Endodermal cell (in vitro differentiated cells): ENCODE measurements at regions not wholly inside any gene's neighbourhood (a gene's known extent, or its start where the extent isn't known, plus 50 kb on each side); places are given as distances from the start of the nearest gene placed in this dataset.

Experiments
- DNase-seq: peaks from one replicate; pipeline ENCODE4 v3.0.0-alpha.2; 2017
- H3K27ac ChIP-seq: 2 replicates; pipeline ENCODE4 v1.5.1; 2013; ENCODE audit warnings: mild to moderate bottlenecking, low read depth, low read length, moderate library complexity
- H3K27me3 ChIP-seq: 2 replicates; pipeline ENCODE4 v1.6.1; 2013; ENCODE audit warnings: mild to moderate bottlenecking, low read length, moderate library complexity; ENCODE audit not compliant: insufficient read depth, control insufficient read depth, poor library complexity, severe bottlenecking
- H3K36me3 ChIP-seq: 2 replicates; pipeline ENCODE4 v1.7.0; 2013; ENCODE audit warnings: mild to moderate bottlenecking, low read length, moderate library complexity; ENCODE audit not compliant: control insufficient read depth, insufficient read depth
- H3K4me1 ChIP-seq: one replicate; pipeline ENCODE4 v1.7.0; 2013; ENCODE audit warnings: low read length; ENCODE audit not compliant: control insufficient read depth, insufficient read depth
- H3K4me3 ChIP-seq: 2 replicates; pipeline ENCODE4 v1.5.1; 2013; ENCODE audit warnings: mild to moderate bottlenecking, low read length, moderate library complexity
- H3K9ac ChIP-seq: 2 replicates; pipeline ENCODE4 v1.6.1; 2013; ENCODE audit warnings: mild to moderate bottlenecking, low read length, moderate library complexity; ENCODE audit not compliant: poor library complexity, severe bottlenecking; ENCODE audit errors: extremely low read depth
- H3K9me3 ChIP-seq: 2 replicates; pipeline ENCODE4 v1.6.1; 2013; ENCODE audit warnings: mild to moderate bottlenecking, low read length, moderate library complexity; ENCODE audit not compliant: control insufficient read depth
- H3K27ac Mint-ChIP-seq: 2 replicates; pipeline ENCODE4 v1.8.0; 2020; ENCODE audit warnings: mixed read lengths
- H3K27me3 Mint-ChIP-seq: 2 replicates; pipeline ENCODE4 v1.8.0; 2021; ENCODE audit warnings: mild to moderate bottlenecking, mixed read lengths; ENCODE audit not compliant: insufficient read depth
- H3K36me3 Mint-ChIP-seq: 2 replicates; pipeline ENCODE4 v1.8.0; 2020; ENCODE audit warnings: low read depth, mixed read lengths
- H3K4me1 Mint-ChIP-seq: 2 replicates; pipeline ENCODE4 v1.8.0; 2020; ENCODE audit warnings: mixed read lengths
- H3K4me3 Mint-ChIP-seq: 2 replicates; pipeline ENCODE4 v1.8.0; 2020; ENCODE audit warnings: mild to moderate bottlenecking, moderate library complexity, mixed read lengths
- H3K9me3 Mint-ChIP-seq: 2 replicates; pipeline ENCODE4 v1.8.0; 2020; ENCODE audit warnings: mild to moderate bottlenecking, mixed read lengths
- WGBS, 2 experiments: methylation state at CpG; one replicate each; pipeline versions ENCODE4 v1.1.5 to v1.1.7; 2013; ENCODE audit warnings: missing lambda C conversion rate in 2 of 2, mixed read lengths in 1 of 2; ENCODE audit not compliant: insufficient coverage in 1 of 2, insufficient read length in 1 of 2; 5-methylcytosine and 5-hydroxymethylcytosine counted together
- TF ChIP-seq, protein P1 (sequence below): fragments of 200-600 bp; sonication (generic); conservative IDR thresholded peaks from 2 replicates; pipeline ENCODE4 v1.5.0; 2021; ENCODE audit warnings: antibody characterized with exemption, mild to moderate bottlenecking

GRCh38 chr9:26539867-26540493 is 352.6 kb downstream of the CAAP1 start:
- Mint-ChIP-seq H3K9me3 (no peaks in the 10 kb centered on the region), H3K4me1 (peaks cover 11% of the 10 kb centered on the region), H3K4me3 (no peak overlapping the region), H3K27ac (no peak overlapping the region), H3K27me3 (no peaks in the 10 kb centered on the region), H3K36me3 (no peaks in the 10 kb centered on the region)
- H3K27ac ChIP-seq, result no peak overlapping the region
- 91 to 100% methylated on average over 4 to 6 of the region's 6 CpGs for WGBS, 2 experiments
- no peaks in the 10 kb centered on the region for H3K27me3 ChIP-seq
- DNase-seq, result no peak
- no peak overlapping the region for H3K9ac ChIP-seq
- TF ChIP-seq, protein P1, sequence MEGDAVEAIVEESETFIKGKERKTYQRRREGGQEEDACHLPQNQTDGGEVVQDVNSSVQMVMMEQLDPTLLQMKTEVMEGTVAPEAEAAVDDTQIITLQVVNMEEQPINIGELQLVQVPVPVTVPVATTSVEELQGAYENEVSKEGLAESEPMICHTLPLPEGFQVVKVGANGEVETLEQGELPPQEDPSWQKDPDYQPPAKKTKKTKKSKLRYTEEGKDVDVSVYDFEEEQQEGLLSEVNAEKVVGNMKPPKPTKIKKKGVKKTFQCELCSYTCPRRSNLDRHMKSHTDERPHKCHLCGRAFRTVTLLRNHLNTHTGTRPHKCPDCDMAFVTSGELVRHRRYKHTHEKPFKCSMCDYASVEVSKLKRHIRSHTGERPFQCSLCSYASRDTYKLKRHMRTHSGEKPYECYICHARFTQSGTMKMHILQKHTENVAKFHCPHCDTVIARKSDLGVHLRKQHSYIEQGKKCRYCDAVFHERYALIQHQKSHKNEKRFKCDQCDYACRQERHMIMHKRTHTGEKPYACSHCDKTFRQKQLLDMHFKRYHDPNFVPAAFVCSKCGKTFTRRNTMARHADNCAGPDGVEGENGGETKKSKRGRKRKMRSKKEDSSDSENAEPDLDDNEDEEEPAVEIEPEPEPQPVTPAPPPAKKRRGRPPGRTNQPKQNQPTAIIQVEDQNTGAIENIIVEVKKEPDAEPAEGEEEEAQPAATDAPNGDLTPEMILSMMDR, result no peak
- H3K4me1 ChIP-seq, result no peaks in the 10 kb centered on the region
- no peaks in the 10 kb centered on the region for H3K9me3 ChIP-seq
- no peak overlapping the region for H3K4me3 ChIP-seq
- no peaks in the 10 kb centered on the region for H3K36me3 ChIP-seq

- TF ChIP-seq, protein P1, result no peak
- Histone ChIP-seq H3K9me3 (no peaks in the 10 kb centered on the region), H3K36me3 (no peaks in the 10 kb centered on the region), H3K4me1 (no peaks in the 10 kb centered on the region), H3K4me3 (no peak overlapping the region), H3K27ac (no peak overlapping the region), H3K27me3 (no peaks in the 10 kb centered on the region), H3K9ac (no peak overlapping the region)
- Mint-ChIP-seq H3K4me3 (no peak overlapping the region), H3K4me1 (peaks cover 12% of the 10 kb centered on the region), H3K27ac (no peak overlapping the region), H3K36me3 (no peaks in the 10 kb centered on the region), H3K9me3 (no peaks in the 10 kb centered on the region), H3K27me3 (no peaks in the 10 kb centered on the region)
- no peak for DNase-seq
- WGBS, 2 experiments, result 96 to 100% methylated on average over 2 to 4 of the region's 4 CpGs
Observed at GRCh38 chr9:26537211-26537610, 355.4 kb downstream of the CAAP1 start.

- Mint-ChIP-seq H3K27me3 (no peaks in the 10 kb centered on the region), H3K9me3 (no peaks in the 10 kb centered on the region), H3K4me3 (no peak overlapping the region), H3K36me3 (no peaks in the 10 kb centered on the region), H3K27ac (no peak overlapping the region), H3K4me1 (peaks cover 10% of the 10 kb centered on the region)
- TF ChIP-seq, protein P1, result no peak
- H3K27me3 ChIP-seq, result no peaks in the 10 kb centered on the region
- H3K36me3 ChIP-seq, result no peaks in the 10 kb centered on the region
- no peak for DNase-seq
- 54 to 67% methylated on average over 1 of the region's 1 CpG for WGBS, 2 experiments
- no peaks in the 10 kb centered on the region for H3K9me3 ChIP-seq
- H3K4me3 ChIP-seq, result no peak overlapping the region
- no peak overlapping the region for H3K9ac ChIP-seq
- H3K4me1 ChIP-seq, result no peaks in the 10 kb centered on the region
- H3K27ac ChIP-seq, result no peak overlapping the region
Observed at GRCh38 chr9:26535151-26535550, 357.5 kb downstream of the CAAP1 start.
